NCI-H128 (cell line): ENCODE measurements at regions not wholly inside any gene's neighbourhood (a gene's known extent, or its start where the extent isn't known, plus 50 kb on each side); places are given as distances from the start of the nearest gene placed in this dataset.

ENCODE experiments used
- DNase-seq: peaks from one replicate; lab custom pipeline; 2025; ENCODE audit not compliant: unreplicated experiment; lab: John Stamatoyannopoulos, UW

GRCh38 chr5:22908586-22908985, 55.4 kb upstream of the CDH12 start:
- DNase-seq = peak; percentile 58

- no peak for DNase-seq
Observed at GRCh38 chr5:22908129-22908528, 55.0 kb upstream of the CDH12 start.
